SK-N-SH treated with all-trans-retinoic acid at 6 μM for 48 hours (cell line): ENCODE measurements at regions not wholly inside any gene's neighbourhood (a gene's known extent, or its start where the extent isn't known, plus 50 kb on each side); places are given as distances from the start of the nearest gene placed in this dataset.

Experiments used
- ARNTL ChIP-seq: fragments of 450-650 bp; formaldehyde crosslinking; IDR thresholded peaks from 2 replicates; pipeline ENCODE4 v1.5.0; 2020; ENCODE audit warnings: low read depth, mild to moderate bottlenecking, moderate library complexity, borderline replicate concordance
- OSR1 ChIP-seq: fragments of 250-450 bp; sonication (Bioruptor Pico); IDR thresholded peaks from 2 replicates; pipeline ENCODE4 v1.8.0; 2022; ENCODE audit warnings: moderate library complexity, mild to moderate bottlenecking, inconsistent platforms
- POU6F1 ChIP-seq: fragments of 250-450 bp; sonication (Bioruptor Pico); IDR thresholded peaks from 2 replicates; pipeline ENCODE4 v1.8.0; 2021; ENCODE audit warnings: low read depth, mild to moderate bottlenecking, moderate library complexity, borderline replicate concordance
- RARB ChIP-seq: fragments of 250-450 bp; sonication (Bioruptor Pico); IDR thresholded peaks from 2 replicates; pipeline ENCODE4 v1.8.0; 2021; ENCODE audit warnings: mild to moderate bottlenecking, moderate library complexity
- TOX ChIP-seq: fragments of 250-450 bp; sonication (Bioruptor Pico); IDR thresholded peaks from 2 replicates; pipeline ENCODE4 v1.8.0; 2021; ENCODE audit warnings: mild to moderate bottlenecking, moderate library complexity, borderline replicate concordance
- ZC3H10 ChIP-seq: fragments of 250-450 bp; sonication (Bioruptor Pico); IDR thresholded peaks from 2 replicates; pipeline ENCODE4 v1.5.1; 2021; ENCODE audit warnings: mild to moderate bottlenecking, moderate library complexity
- ZFP3 ChIP-seq: fragments of 250-450 bp; sonication (Bioruptor Pico); IDR thresholded peaks from 2 replicates; pipeline ENCODE4 v1.5.0; 2020; ENCODE audit warnings: mild to moderate bottlenecking, moderate library complexity
- ZNF565 ChIP-seq: fragments of 450-650 bp; formaldehyde crosslinking; conservative IDR thresholded peaks from 2 replicates; pipeline ENCODE4 v1.5.0; 2020; ENCODE audit warnings: low read depth, mild to moderate bottlenecking, moderate library complexity

- TF ChIP-seq RARB: no peak
- TF ChIP-seq OSR1 (CRISPR knock-in tag): no peak
- no peak for TF ChIP-seq POU6F1 (CRISPR knock-in tag)
- TF ChIP-seq TOX (CRISPR knock-in tag): no peak
- no peak for TF ChIP-seq ZC3H10 (CRISPR knock-in tag)
- TF ChIP-seq ARNTL (CRISPR knock-in tag): no peak
- TF ChIP-seq ZFP3 (CRISPR knock-in tag): no peak
- TF ChIP-seq ZNF565 (CRISPR knock-in tag): no peak
These were observed 180.8 kb downstream of the PRKX start for GRCh38 chrX:3532581-3533085.
